NB4 (cell line): ENCODE measurements at regions not wholly inside any gene's neighbourhood (a gene's known extent, or its start where the extent isn't known, plus 50 kb on each side); places are given as distances from the start of the nearest gene placed in this dataset.
"Not testable (repeated sequence)": the region's sequence is repeated elsewhere in the genome, so short reads cannot be mapped to it uniquely, and the experiment has no call there.

Experiments
- DNase-seq: peaks from one replicate; pipeline ENCODE4 v3.0.0; 2010; ENCODE audit warnings: low read depth
- H3K4me3 ChIP-seq: one replicate; pipeline ENCODE4 v1.5.1; 2011; ENCODE audit warnings: mild to moderate bottlenecking, low read depth, low read length, moderate library complexity
- CTCF ChIP-seq: IDR thresholded peaks from one replicate; pipeline ENCODE4 v1.5.1; 2012; ENCODE audit warnings: low read depth, low read length
- MYC ChIP-seq: IDR thresholded peaks from 2 replicates; pipeline ENCODE4 v1.6.1; 2011; ENCODE audit warnings: low read depth, low read length
- POLR2A ChIP-seq: IDR thresholded peaks from 2 replicates; pipeline ENCODE4 v1.6.1; 2011; ENCODE audit warnings: mild to moderate bottlenecking; ENCODE audit not compliant: insufficient read length; ENCODE audit errors: extremely low read depth
- TF ChIP-seq, protein P1 (sequence below): IDR thresholded peaks from 2 replicates; pipeline ENCODE4 v1.6.1; 2011; ENCODE audit warnings: low read depth, low read length

DNA sequence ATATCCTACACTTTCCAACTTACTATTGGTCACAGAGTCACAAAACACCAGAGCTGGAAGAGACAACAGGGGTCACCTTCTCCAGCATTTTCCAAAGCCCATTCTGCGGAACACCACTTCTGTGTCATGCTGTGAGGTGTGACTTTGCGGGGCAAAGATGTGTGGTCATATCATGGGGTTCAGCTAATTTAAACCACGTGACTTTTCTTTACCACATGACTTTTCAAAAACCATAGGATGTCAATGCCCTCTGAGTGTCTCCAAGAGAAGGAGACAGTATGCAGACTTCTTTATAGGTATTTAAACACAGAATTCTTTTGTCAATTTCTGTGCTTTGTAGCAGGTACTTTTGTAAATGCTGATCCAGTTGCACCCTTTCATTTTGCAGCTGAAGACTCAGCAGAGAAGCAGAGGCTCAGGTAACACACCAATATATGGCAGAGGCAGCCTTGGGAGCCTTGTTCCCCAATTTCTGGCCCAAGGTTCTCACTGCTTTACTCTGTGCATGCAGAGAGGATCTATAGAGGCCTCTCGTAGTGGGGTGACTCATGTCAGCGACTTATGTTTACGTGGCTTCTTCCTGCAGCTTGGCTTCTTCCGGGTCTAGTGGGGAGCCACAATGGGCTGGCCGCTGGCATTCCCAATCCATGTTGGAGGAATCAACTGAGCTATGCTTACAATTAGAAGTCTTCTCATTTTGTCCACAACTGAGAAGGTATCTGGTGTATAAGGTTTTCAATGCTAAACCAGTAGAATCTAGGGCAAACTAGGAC lies 104.0 kb upstream of the RHOBTB1 start:
- DNase-seq: no peak
- TF ChIP-seq POLR2A (no peak), CTCF (no peak), MYC (no peak)
- TF ChIP-seq, protein P1, sequence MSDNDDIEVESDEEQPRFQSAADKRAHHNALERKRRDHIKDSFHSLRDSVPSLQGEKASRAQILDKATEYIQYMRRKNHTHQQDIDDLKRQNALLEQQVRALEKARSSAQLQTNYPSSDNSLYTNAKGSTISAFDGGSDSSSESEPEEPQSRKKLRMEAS: no peak
- H3K4me3 ChIP-seq: no peak overlapping the region

- TF ChIP-seq MYC: no peak
- no peak for DNase-seq
- no peak overlapping the region for H3K4me3 ChIP-seq
Observed at GRCh38 chr10:61047081-61047480, 103.1 kb upstream of the RHOBTB1 start.

GRCh38 chr10:61045480-61045879 lies 101.5 kb upstream of the RHOBTB1 start:
- not testable (repeated sequence) for H3K4me3 ChIP-seq, DNase-seq

- DNase-seq: no peak
- no peak overlapping the region for H3K4me3 ChIP-seq
- TF ChIP-seq CTCF: no peak
- no peak for TF ChIP-seq MYC
- TF ChIP-seq POLR2A: no peak
- TF ChIP-seq, protein P1: no peak
Observed at GRCh38 chr10:61042533-61042932, 98.5 kb upstream of the RHOBTB1 start.

DNA sequence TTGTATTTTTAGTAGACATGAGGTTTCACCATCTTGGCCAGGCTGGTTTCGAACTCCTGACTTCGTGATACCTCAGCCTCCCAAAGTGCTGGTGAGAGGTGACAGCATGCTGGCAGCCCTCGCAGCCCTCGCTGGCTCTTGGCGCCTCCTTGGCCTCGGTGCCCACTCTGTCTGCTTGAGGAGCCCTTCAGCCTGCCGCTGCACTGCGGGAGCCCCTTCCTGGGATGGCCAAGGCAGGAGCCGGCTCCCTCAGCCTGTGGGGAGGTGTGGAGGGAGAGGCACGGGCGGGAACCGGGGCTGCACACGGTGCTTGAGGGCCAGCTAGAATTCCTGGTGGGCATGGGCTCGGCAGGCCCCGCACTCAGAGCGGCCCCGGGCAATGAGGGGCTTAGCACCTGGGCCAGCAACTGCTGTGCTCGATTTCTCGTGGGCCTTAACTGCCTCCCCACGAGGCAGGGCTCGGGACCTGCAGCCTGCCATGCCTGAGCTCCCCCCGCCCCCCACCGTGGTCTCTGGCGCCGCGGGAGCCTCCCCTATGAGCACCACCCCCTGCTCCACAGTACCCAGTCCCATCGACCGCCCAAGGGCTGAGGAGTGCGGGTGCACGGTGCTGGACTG lies 96.5 kb upstream of the RHOBTB1 start:
- no peak for TF ChIP-seq POLR2A
- TF ChIP-seq CTCF: no peak
- no peak for TF ChIP-seq MYC
- TF ChIP-seq, protein P1: no peak
- DNase-seq: no peak
- no peak overlapping the region for H3K4me3 ChIP-seq

DNA sequence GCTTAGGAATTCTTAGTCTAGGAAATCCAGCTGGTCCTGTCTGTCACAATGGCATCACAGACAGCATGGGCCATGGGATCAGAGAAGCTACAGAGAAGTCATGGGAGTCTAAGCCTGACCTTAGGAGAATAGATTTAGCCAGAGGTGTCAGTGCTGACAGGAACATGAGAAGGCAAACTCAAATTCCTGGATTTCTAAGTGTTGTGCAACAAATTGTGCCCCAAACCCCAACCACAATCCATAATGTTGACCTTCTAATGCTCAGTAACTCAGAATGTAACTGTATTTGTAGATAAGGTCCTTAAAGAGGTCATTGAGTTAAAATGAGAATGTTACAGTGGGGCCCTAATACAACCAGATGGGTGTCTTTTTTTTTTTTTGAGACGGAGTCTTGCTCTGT lies 95.9 kb upstream of the RHOBTB1 start:
- no peak overlapping the region for H3K4me3 ChIP-seq
- no peak for TF ChIP-seq POLR2A
- TF ChIP-seq CTCF: no peak
- TF ChIP-seq, protein P1: no peak
- no peak for TF ChIP-seq MYC
- no peak for DNase-seq

DNA sequence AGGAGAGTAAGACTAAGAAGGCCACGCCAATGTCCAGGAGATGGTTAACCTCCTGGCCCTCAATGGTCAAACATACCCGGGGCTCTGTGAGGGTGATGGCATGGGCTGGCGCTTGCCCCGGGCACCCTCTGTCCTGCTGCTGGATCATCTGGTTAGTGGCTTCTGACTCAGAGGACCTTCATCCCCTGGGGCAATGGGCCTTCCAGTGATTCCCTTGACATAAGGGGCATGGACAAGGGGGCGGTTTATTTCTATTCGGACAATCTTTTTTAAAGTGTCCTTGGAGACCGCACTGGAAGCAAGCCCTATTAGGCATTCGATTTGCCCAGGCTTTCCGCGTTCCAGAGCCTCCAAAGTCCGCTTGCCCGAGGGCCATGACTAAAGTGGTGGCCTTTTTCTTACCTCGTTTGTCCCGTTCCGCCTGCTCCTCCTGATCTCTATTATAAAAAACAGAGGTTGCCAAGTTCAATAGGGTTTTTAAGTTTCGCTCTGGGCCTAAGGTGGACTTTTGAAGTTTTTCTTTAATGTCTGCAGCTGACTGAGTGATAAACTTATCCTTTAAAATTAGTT lies 93.4 kb upstream of the RHOBTB1 start:
- not testable (repeated sequence) for H3K4me3 ChIP-seq, DNase-seq

DNA sequence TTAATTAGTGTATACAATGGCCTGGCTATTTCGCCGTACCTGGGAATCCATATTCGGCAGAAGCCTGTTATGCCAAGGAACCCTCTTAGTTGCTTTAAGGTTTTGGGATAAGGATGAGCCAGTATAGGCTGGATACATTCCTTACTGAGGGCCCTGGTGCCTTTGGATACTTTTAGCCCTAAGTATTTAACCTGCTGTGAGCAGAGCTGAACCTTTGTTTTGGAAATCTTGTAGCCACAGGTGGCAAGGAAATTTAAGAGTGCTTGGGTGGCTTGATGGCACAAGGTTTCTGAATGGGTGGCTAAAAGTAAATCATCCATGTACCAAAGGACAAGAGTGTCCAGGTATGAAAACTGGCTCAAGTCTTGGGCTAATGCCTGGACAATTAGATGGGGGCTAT lies 92.2 kb upstream of the RHOBTB1 start:
- not testable (repeated sequence) for H3K4me3 ChIP-seq, DNase-seq
